Left kidney (tissue), 1 donor: ENCODE measurements at regions not wholly inside any gene's neighbourhood (a gene's known extent, or its start where the extent isn't known, plus 50 kb on each side); places are given as distances from the start of the nearest gene placed in this dataset.
"Not testable (repeated sequence)": the region's sequence is repeated elsewhere in the genome, so short reads cannot be mapped to it uniquely, and the experiment has no call there.

Experiments used
- DNase-seq: peaks from one replicate; pipeline ENCODE4 v3.0.0-alpha.2; 2013

DNA sequence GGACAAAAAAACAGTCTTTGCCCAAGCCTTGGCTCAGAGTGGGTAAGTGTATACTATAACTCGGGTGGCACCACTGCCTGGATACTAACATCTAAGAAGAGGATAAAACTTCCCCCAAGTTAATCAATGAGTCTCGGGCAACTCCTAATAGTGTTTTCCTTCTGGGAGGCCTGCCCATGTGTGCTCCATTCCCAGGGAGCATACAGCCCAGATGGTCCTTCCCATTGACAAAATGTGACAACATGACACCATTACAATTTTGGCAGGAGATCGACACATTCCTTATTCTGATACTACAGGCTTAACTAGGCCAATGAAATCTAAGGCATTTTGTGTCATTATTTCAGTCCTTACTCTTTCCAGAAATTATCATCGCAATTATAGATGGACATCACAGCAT, 52.7 kb upstream of the CRIM1 start:
- no peak for DNase-seq

DNA sequence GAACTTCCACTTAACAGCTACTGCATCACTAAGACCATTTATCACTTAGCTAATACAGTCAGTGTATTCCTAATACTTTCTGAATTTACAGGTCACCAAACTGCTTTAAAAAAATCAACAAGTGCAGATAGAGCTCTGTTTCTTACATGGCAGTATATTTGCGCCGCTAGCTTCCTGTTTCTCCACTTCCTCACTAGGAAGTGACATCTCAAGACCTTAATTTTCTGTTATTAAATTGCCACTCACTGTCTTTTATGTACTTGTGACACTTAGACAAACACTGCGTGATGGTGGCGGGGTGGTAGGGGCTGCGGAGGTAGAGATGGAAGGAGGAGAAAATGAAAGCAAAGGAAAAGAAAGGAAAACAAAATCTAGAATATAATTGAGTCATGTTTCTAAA, 53.7 kb upstream of the CRIM1 start:
- DNase-seq = no peak

DNA sequence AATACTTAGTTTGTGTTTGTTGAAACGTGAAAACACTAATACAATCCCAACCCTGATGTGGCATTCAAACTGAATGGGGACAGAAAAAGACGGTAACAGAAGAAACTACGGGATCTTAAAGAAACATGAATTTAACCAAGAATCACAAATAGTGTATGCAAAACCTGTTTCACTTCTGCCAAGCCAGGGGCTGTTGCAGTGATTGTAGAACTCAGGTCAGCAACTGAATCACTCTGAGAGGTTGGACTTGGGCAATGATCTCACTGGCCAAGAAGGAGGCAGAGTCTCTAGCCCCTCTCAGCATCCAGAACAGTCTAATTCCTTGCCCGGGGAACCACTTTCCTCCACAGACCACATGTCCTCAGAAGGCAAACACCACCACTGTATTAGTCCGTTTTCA, 54.9 kb upstream of the CRIM1 start:
- no peak for DNase-seq

DNA sequence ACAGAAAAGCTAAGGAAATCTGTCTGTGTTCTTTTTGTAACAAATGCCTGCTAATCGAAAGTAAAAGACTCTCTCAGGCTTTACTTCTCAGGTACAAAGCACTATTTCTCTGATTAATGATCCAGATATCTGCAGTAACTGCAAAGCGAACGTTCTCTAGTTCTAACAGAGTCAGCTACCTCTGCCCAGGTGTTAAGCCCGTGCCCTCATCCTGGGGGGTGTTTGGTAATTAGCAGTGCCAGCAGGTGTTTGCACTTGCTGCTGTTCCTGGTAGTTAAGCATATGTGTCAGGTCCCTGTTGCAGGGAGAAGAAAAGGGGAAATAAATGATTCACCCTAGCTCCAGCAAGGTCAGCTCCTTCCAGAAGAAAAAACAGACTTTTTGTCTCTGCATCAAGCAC, 58.8 kb upstream of the CRIM1 start:
- no peak for DNase-seq

DNA sequence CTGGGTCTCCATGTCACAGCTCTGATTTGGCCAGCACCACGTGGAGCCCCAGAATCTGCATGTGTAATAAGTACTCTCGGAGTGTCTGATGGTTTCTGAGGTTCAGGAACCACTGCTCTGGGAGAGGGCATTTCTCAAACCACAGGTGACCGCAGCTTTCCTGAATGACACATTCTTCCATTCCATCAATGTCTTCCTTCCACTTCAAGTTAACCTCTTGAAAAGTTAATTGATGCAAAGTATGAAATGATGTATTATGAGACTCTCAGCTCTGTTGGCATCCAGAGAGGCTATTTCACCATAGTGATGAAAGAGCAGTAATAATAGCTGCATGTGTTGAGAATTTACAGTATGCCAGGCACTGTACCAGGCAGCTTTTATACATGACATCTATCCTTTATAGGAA, 61.3 kb upstream of the CRIM1 start:
- no peak for DNase-seq

DNA sequence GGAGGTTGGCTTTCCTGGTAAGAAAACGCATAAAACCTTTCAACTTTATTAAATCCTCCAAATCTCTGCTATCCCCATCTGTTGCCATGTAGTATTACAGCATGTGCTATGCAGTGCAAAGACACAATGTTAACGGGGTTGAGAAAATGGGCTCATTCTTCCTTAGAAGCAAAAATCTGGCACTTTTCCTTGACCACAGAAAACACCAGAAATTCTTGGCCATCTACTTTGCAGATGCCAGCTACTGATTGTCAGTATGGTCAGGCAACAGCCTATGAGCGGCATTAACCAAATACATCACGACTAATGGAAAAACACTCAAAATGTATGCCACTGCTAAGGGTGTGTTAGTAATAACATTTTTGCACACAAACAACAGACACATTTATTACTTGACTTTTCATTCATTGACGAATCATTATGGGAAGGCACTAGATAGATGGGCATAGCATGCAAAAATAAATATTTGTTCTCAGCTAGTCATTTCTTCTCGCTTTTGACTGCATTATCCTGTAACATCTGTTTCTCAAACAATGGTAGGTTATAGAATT, 65.2 kb upstream of the CRIM1 start:
- DNase-seq = no peak

DNA sequence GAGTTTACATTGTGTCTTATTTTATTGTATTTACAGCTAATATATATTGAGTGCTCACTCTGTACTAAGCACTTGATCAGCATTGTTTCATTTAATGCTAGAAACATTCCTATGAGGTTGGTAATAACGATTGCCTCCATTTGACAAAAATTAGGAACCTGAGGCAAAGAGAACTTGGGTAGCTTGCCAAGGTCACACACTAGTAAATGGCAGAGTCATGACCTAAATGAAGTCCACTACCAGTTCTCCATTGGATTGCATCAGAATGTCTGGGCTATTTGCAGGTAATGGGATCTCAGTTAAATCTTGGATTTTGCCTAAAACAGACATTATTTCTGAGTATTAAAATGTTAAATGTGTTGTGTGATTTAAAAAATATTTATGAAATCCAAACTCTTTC, 65.8 kb upstream of the CRIM1 start:
- DNase-seq = no peak

DNA sequence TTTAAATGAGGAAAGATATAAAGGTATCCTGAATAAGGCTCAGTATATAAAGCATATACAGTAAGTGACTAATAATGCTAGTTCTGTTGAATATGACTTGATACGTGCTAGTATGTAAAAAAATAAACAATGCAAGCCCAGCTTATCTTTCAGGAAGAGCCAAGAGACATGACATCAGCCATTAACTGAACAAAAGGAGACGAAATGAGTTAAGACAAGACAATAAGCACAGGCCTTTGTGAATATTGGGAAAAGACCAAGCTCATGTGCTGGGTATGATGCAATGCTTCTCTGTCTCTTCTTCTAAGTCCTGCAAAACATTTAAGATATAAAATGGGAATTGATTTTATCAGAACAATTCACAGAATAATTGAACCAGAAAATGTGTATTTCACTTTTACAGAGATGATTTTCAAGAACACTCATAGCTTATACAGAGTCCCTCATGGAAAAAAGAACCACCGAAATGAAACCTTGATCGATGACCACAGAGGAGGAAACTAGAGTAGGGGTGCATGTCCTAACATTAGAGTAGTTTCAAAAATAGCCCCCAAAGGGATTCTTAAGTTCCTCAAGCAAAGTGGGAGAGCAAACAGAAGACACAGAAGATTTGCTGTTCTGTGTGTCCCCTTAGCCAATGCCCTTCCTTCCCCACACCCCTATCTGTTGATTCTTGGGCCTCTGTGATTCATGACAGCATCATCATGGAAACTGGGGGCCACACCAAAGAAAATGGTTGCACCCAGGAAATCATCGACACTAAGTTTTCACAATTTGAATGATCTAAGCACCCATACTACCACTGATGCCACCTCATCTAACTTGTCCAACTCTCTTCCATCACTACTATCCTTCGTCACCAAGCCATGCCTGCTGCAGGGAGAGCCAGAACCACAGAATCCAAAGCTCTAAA, 68.0 kb upstream of the CRIM1 start:
- no peak for DNase-seq

DNA sequence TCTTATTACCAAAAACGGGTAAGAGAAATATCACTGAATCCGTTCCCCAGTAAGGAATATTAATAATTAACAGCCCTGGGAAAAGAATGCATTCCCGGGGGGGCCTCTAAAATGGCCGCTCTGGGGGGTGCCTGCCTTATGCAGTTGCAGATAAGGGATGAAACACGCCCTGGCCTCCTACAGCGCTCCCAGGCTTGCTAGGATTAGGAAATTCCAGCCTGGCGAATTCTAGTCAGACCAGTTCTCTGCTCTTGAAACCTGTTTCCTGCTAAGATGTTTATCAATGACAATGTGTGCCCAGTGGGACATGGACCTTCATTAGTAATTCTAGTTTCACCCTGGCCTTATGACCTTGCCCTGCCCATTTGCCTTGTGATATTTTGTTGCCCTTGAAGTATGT, 76.1 kb upstream of the CRIM1 start:
- DNase-seq = not testable (repeated sequence)

DNA sequence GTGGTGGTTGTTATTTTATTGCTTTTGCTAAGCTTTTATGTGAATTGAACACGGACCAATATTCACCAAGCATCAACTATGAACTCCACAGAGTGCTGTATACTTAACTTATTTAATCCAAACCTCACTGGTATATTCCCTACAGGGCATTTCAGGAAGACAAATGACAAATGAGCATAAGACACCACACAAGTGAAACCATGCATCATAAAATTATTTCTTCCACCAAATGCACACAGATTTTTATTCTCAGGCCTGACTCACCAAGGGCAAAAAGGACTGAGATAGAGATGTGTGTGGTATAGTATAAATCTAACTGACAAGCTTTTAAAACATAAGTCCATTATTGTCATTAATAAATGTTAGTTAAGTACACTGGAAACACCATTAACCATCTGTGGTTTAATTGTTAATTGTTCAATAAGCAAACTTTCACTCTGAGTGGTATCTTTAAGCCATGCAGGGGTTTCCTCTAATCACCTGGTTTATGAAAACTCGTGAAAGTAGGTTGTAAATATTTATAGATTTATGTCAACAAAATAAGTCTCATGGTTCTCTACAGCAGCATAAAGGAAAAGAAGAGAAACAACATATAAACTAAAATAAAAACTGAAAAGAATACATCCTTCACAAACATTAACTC, 77.6 kb upstream of the CRIM1 start:
- no peak for DNase-seq

DNA sequence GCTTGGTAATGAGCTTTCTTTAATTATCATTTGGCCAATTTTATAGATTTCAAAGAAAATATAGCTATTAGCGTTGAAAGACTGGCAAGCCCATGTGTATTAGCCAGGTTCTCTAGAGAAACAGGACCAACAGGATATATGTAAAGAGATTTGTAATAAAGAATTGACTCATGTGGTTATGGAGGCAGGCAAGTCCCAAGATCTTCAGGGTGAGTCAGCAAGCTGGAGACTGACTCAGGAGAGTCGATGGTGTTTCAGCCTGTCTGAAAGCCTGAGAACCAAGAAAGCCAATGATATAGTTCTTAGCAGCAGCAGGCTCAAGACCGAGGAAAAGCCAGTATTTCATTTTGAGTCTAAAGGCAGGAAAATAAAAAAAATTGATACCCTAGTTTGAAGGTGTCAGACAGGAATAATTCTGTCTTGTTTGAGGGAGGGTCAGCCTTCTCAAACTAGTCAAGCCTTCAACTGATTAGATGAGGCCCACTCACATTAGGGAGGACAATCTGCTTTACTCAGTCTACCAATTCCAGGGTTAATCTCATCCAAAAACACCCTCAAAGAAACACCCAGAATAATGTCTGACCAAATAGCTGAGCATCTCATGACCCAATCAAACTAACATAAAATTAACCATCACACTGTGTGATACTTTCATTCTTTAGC, 78.3 kb upstream of the CRIM1 start:
- DNase-seq = no peak

DNA sequence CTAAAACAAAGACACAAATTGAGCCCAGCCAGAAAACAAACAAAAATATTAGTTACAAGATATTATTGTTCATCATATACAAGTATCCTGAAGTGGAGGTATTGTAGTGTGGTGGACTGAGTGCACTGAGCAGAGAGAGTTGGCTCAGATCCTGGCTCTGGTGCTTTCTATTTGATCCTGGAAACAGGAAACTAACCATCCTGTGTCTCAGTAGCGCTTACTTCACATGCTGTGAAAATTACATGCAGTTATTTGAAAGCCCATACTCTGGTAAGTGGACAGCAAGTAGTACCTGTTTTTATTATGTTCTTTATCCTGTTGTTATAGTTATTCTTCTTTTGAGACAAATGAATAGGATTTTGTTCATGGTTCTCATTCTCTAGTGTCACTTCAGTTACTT, 84.3 kb upstream of the CRIM1 start:
- no peak for DNase-seq

DNA sequence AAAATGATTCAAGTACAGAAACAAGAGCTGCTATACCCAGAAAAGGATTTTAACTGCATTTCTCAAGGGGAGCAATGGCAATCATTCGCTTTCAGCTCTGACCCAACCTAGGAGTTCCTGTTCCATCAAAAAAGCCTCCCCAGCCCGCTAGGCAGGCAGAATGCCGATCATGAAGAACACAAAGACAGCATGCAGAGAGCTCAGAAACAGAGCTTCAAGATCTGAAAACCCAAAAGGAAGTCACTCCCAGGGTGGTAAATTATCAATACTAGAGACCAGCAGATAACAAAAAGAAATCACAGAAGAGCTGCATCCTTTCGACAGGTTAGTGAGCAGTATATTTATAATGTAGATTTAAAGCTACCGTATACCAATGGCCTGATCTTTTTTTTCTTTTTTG, 84.8 kb upstream of the CRIM1 start:
- no peak for DNase-seq

DNA sequence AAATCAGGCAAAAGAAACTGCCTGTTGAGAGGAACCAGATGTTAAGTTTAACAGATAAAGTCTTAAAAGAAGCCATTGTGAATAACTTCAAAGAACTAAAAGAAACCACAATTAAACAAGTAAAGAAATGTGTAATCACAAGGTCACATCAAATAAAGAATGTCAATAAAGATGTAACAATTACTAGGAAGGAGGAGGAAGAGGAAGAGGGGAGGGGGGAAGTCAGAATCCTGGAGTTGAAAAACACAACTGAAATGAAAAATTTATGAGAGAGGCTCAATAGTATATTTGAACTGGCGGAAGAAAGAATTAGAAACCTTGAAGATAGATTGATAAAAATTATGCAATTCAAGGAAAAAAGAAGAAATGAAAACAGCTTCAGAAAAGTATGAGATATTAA, 88.4 kb upstream of the CRIM1 start:
- DNase-seq = no peak

DNA sequence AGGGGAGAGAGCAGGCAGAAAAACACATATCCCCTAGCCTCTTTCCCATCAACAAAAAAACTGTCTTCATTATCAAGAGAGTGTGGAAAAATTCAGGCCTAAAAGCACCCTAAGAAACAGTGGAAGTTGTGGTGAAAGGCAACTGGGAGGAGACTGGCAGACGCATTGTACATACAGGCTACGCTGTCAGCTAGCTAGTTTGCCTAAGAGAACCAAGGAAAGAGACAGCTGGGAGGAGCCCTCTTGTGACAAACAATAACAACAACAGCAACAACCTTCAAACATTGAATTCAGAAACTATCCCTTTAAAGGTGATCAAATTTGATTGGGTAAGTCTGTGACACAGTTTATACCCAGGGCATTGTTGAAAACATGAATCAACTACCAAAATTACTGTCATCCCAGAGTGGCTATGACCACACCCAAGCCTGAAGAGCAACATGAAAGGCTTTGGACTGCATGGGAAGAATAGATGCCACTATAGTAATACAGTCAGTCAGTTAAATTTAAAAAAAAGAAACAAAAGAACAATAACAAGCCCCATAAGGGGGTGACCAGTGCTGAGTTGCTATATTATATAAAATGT, 88.9 kb upstream of the CRIM1 start:
- DNase-seq = no peak

DNA sequence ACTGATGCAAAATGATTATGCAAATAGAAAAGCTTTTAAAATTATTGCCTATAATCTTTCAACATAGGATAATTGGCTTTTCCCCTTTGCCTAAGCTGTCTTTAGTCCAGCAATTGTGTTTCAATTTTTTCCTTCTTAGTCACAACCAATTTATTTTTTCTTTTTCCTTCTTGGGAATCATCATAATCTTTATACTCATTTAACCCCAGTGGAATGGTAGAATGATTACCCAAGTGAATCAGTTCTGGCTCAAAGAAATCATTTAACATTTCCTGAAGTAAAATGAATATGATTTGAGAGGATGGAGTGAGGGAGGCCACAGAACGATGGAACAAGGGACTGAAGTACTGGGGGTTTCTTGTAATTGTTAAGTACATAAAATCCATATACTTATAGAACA, 93.0 kb upstream of the CRIM1 start:
- no peak for DNase-seq

DNA sequence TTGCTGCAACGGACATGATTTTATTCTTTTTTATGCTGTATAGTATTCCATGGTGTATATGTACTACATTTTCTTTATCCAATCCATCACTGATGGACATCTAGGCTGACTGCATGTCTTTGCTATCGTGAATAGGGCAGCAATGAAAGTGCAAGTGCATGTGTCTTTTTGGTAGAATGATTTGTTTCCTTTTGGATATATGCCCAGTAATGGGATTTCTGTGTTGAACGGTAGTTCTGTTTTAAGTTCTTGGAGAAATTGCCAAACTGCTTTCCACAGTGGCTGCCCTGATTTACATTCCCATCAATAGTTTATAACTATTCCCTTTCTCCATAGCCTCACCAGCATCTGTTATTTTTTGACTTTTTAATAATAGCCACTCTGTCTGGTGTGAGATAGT, 99.7 kb upstream of the CRIM1 start:
- DNase-seq = no peak

DNA sequence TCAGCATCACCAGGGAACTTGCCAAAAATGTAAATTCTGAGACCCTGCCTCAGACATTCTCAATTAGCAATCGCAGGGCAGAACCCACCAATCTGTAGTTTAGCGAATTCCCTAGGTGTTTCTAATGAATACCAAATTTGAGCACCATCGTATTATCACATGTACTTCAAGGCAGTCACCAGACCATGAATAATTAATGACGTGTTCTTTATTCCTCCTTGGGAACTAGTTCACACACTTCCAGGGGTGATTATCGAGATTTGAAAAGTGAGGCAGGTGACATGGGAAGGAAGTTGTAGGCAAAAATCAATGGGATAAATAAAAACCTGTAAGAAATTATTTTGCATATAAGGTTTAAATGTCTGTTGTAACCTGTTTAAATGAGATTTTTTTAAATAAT, 102.5 kb upstream of the CRIM1 start:
- DNase-seq = no peak

DNA sequence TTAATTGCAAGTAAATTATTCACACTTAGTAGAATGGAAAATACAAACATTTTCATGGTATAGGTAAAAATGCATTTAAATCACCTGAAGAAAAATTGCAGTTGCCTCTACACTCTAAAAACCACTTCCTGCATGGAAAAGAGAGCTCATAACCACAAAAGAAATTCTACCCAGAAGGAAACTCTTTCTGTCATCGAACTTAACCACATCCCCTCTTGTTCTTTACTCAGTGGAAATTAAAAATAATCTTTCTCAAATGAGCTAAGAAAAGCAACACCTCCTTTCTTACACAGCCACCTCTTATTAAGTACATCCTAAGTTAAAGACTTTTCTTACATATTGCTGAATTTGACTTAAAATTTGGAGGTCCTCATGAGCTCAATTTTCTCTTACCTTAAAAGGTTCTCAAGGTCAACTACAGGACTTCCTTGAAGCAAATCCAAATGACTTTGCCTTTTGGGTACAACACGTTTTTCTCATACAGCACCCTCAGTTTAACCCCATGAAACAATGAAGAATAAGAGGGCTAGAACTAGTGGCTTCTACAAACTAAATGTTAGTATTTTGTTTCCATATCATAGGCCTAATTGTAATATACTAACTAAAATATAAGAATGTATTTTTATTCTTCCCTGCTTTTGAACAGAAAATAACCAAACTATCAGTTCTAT, 109.1 kb upstream of the CRIM1 start:
- no peak for DNase-seq

DNA sequence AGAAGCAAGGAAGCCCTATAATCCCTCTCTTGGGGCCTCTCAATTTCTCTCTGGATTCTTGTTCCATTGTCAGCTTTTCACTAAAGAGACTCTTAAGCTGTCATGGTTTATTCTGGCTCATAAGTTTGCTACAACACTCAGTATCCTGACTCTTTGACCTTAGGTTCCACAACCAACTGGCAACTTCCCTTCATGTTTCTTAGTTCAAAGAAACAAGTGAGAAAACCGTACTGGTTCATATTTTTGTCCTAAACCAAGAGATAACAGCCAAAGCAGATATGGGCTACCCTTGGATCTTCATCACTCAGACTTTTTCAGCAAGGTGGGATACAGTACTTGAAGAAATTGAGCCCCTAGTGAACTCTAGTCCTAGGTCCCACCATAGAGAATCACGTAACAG, 109.9 kb upstream of the CRIM1 start:
- no peak for DNase-seq

DNA sequence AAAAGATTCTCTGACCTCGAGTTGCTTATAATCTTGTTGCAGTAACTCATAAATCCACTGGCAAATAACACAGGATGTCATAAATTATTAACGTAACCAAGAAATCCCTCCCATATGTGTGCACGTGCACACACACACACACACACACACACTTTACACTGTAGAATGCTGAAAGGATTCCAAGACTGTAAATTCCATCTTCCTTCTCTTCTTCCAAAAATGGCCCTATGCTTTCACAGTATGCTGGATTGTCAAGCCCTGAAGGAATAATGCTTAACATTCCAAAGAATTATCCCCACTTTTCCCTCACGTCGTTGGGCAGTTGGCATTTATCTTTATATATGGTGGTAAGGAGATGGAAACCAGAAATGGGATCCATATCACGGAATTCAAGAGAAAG, 117.5 kb upstream of the CRIM1 start:
- DNase-seq = no peak

DNA sequence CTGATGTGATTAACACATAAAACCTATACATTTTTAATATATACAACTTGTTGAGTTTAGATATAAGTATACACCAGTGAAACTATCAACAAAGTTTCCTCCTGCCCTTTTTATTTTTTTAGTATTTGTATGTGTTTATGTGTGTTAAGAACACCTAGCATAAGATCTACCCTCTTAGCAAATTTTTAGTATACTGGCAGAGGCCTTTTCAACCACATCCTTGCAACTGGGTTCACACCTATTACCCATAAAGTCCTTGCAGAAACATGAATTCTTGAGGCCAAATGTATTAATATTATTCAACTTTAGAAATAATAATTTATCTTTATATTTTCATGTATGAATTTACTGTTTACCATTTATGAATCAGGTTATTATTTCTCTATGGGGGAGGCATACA, 119.7 kb upstream of the CRIM1 start:
- DNase-seq = no peak
